Urinary bladder (tissue), 3 donors: ENCODE measurements at regions not wholly inside any gene's neighbourhood (a gene's known extent, or its start where the extent isn't known, plus 50 kb on each side); places are given as distances from the start of the nearest gene placed in this dataset.
"Not testable (repeated sequence)": the region's sequence is repeated elsewhere in the genome, so short reads cannot be mapped to it uniquely, and the experiment has no call there.

Experiments used
- DNase-seq: peaks from one replicate; pipeline ENCODE4 v3.0.0-alpha.2; 2015; ENCODE audit errors: extremely low spot score
- H3K27ac ChIP-seq: one replicate; pipeline ENCODE4 v1.5.1; 2013; ENCODE audit warnings: low read depth, mild to moderate bottlenecking, moderate library complexity
- H3K36me3 ChIP-seq: one replicate; pipeline ENCODE4 v1.6.1; 2013; ENCODE audit warnings: mild to moderate bottlenecking, moderate library complexity; ENCODE audit not compliant: insufficient read depth
- H3K4me1 ChIP-seq: one replicate; pipeline ENCODE4 v1.6.1; 2013; ENCODE audit warnings: mild to moderate bottlenecking, moderate library complexity; ENCODE audit not compliant: insufficient read depth
- H3K4me3 ChIP-seq: one replicate; pipeline ENCODE4 v1.5.1; 2013; ENCODE audit warnings: low read depth, low read length
- WGBS: extraction: QIAGEN DNeasy Blood & Tissue Kit; methylation state at CpG from one replicate; pipeline ENCODE4 v1.1.7; 2013; 5-methylcytosine and 5-hydroxymethylcytosine counted together
- donor health status: healthy with polysubstance abuse.
- donor health status: healthy.

DNA sequence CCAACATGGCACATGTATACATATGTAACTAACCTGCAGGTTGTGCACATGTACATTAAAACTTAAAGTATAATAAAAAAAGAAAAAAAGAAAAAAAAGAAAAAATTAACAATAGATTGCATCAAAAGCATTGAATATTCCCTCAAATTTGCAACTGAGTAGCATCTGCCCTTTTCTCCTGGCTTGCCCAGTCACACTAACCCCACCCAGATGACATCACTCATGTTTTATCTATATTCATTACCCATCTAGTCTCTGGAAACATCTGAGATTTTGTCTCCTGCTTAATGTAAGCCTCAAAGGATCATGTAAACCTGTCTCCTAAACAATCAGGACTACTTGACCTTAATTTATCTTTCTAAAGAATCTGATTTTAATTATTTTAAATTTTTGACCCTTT lies 706.8 kb downstream of the CD109 start:
- H3K4me1 ChIP-seq = no peaks in the 10 kb centered on the region
- H3K27ac ChIP-seq = no peak overlapping the region
- H3K36me3 ChIP-seq = no peaks in the 10 kb centered on the region
- no peak overlapping the region for H3K4me3 ChIP-seq
- no peak for DNase-seq

DNA sequence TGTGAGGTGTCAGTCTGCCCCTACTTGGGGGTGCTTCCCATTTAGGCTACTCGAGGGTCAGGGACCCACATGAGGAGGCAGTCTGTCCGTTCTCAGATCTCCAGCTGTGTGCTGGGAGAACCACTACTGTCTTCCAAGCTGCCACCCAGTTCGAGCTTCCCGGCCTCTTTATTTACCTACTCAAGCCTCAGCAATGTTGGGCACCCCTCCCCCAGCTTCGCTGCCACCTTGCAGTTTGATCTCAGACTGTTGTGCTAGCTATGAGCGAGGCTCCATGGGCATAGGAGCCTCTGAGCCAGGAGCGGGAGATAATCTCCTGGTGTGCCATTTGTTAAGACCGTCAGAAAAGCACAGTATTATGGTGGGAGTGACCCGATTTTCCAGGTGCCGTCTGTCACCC lies 682.4 kb downstream of the CD109 start:
- not testable (repeated sequence) for H3K4me1 ChIP-seq, H3K4me3 ChIP-seq, H3K36me3 ChIP-seq, DNase-seq, H3K27ac ChIP-seq
- 88% methylated on average over 10 of the region's 10 CpGs for WGBS

DNA sequence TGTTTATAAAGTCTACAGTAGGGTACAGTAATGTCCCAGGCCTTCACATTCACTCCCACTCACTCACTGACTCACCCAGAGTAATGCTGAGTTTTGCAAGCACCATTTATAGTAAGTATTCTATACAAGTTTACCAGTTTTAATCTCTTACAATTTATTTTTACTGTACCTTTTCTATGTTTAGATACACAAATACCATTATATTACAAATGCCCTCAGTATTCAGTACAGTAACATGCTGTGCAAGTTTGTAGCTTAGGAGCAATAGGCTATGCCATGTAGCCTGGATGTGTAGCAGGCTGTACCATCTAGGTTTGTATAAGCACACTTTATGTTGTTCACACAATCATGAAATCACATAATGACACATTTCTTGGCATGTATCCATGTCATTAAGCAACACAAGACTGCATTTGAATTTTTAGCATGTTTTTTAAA lies 673.6 kb downstream of the CD109 start:
- no peak for DNase-seq
- Histone ChIP-seq H3K36me3 (no peaks in the 10 kb centered on the region), H3K4me1 (no peaks in the 10 kb centered on the region), H3K27ac (no peak overlapping the region), H3K4me3 (no peak overlapping the region)

DNA sequence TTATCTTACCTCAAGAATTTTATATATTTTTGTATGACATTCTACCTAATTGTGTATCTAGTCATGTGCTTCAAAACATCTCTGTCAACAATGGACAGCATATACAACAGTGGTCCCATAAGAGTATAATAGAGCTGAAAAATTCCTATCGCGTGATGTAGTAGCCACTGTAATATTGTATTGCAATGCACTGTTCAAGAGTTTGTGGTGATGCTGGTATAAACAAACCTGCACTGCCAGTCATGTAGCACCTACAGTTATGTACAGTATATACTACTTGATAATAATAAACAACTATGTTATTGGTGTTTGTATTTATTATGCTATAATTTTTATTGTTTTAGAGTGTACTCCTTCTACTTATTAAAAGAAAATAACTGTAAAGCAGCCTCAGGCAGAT lies 672.7 kb downstream of the CD109 start:
- Histone ChIP-seq H3K4me3 (no peak overlapping the region), H3K4me1 (no peaks in the 10 kb centered on the region), H3K36me3 (no peaks in the 10 kb centered on the region), H3K27ac (no peak overlapping the region)
- no peak for DNase-seq
- WGBS = 98% methylated on average over 2 of the region's 2 CpGs

DNA sequence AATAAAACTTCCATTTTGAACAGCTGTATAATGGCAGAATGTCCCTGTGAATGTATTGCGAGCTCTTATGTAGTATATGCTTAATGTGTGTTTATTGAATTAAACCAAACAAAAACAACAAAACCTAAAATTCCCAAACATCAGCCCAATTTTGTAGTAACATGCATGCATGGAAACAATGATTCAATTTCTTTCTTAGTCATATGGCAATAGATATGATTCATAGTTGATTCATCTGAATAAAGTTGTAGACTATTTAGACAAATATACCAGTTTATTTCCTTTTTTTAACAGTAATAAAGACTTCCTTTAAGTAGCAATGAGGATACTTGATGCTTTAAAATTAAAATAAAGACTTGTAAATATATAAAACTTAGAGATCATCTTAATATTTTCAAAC lies 670.6 kb downstream of the CD109 start:
- H3K4me3 ChIP-seq = no peak overlapping the region
- no peaks in the 10 kb centered on the region for H3K36me3 ChIP-seq
- WGBS = 91% methylated on average over 1 of the region's 1 CpG
- no peak for DNase-seq
- no peaks in the 10 kb centered on the region for H3K4me1 ChIP-seq
- no peak overlapping the region for H3K27ac ChIP-seq

DNA sequence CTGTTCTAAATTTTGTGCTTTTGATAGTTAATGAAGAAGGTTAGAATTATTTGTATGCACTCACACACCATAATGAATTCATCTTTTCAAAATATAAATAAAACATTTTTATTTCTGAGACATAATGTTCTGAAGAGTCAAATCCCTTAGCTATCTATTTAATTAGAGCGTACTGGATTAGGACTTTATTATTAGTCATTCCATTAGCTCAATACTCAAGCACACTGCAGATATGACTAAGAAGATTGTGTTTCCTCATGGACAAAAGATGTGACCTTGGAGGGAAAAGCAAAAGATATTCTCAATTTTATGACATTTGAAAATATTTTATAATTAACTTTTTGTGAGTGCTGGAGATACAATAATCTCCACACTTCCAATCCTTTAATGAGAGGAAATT lies 666.4 kb downstream of the CD109 start:
- Histone ChIP-seq H3K4me3 (no peak overlapping the region), H3K4me1 (no peaks in the 10 kb centered on the region), H3K36me3 (no peaks in the 10 kb centered on the region), H3K27ac (no peak overlapping the region)
- 88% methylated on average over 1 of the region's 1 CpG for WGBS
- DNase-seq = no peak

DNA sequence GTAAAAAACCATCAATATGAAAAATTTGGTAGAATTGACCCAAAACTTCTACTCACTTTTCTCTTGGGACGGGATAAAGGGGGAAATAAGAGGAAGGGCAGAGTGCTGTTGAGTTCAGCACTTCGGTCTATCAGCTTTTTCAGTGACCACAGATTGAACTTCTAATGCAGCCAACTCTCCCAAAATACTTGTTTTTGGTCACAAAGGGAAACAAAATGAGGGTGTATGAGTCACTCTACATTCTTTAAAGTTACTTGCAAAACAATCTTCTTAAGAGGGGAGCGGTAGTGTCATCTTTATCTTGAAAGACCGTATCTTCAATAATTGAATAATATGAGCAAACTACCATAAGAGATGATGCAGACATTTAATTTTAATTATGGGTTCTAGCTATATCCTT lies 661.3 kb downstream of the CD109 start:
- no peaks in the 10 kb centered on the region for H3K36me3 ChIP-seq
- no peaks in the 10 kb centered on the region for H3K4me1 ChIP-seq
- H3K27ac ChIP-seq = peak overlapping the region; percentile 10
- WGBS = 66% methylated on average over 4 of the region's 4 CpGs
- no peak overlapping the region for H3K4me3 ChIP-seq
- no peak for DNase-seq

DNA sequence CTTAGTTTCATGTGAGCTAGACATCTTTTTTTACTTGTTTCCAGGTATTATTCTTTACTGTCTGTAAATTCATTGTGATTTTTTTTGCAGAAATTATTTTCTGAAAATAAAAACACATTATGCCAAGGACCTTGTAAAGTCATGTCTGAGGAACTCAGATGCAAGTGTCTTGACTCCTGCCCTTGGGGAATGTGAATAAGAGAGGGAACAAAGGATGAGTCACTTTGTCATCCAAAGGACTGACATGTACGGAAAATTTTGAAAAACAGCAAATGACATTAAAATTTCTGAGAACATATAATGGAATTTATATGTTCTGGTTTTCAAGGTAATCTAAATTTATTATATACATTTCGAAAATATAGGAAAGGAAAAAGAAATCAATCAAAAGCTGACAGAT lies 660.4 kb downstream of the CD109 start:
- Histone ChIP-seq H3K4me3 (no peak overlapping the region), H3K27ac (no peak overlapping the region), H3K36me3 (no peaks in the 10 kb centered on the region), H3K4me1 (no peaks in the 10 kb centered on the region)
- DNase-seq = no peak
- 83% methylated on average over 2 of the region's 2 CpGs for WGBS

DNA sequence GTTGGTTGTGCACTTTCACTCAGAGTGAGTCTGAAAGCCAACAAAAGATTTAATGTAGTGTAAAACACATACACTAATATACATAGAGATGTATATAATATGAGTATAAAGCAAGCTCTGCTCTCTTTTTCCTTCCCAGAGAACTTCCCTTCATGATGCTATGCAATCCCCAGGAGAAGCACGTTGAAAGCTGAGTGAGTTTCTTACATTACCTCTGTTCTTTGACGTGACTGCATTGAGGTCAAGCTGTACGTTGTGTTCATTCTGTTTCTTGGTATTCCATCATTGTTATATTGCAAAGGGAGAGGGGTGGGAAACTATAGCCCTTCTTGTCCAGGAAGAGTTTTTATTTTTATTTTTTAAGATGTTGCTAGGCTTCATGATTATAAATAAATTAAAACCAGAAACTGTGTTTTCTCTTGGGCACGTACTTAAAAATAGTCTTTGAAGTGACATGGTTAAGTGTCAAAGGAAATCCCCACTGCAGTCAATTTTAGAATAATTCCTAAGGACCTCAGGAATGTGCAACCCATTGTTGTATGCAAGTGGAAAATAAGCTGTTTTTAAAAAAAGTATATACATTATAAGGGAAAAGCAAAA lies 651.0 kb downstream of the CD109 start:
- Histone ChIP-seq H3K36me3 (no peaks in the 10 kb centered on the region), H3K27ac (no peak overlapping the region), H3K4me3 (no peak overlapping the region), H3K4me1 (no peaks in the 10 kb centered on the region)
- 76% methylated on average over 4 of the region's 4 CpGs for WGBS
- DNase-seq = no peak

DNA sequence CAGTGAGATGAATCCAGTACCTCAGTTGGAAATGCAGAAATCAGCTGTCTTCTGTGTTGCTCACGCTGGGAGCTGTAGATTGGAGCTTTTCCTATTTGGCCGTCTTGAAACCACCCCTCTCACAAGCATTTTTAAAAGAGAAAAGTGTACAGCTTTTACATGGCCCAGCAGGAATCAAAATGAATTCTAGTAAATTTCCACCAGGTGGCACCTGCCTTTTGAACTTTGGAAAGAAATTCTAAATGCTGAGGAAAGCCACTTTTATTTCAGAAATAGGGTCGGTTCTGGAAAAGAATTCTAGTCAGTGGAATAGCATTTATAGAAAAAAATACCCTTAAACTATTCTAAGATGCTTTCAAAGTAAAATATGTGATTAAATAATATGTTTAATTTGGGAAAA lies 647.8 kb downstream of the CD109 start:
- 77% methylated on average over 3 of the region's 3 CpGs for WGBS
- no peak overlapping the region for H3K4me3 ChIP-seq
- no peak overlapping the region for H3K27ac ChIP-seq
- no peaks in the 10 kb centered on the region for H3K4me1 ChIP-seq
- DNase-seq = no peak
- H3K36me3 ChIP-seq = no peaks in the 10 kb centered on the region

DNA sequence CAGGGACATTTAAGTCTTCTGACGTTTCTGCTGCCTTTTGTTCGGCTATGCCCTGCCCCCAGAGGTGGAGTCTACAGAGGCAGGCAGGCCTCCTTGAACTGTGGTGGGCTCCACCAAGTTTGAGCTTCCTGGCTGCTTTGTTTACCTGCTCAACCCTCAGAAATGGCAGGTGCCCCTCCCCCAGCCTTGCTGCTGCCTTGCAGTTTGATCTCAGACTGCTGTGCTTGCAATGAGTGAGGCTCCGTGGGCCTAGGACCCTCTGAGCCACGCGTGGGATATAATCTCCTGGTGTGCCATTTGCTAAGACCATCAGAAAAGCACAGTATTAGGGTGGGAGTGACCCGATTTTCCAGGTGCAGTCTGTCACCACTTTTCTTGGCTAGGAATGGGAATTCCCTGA lies 647.3 kb downstream of the CD109 start:
- H3K27ac ChIP-seq, H3K4me3 ChIP-seq, H3K4me1 ChIP-seq, DNase-seq, H3K36me3 ChIP-seq: not testable (repeated sequence)
- 87% methylated on average over 6 of the region's 6 CpGs for WGBS

DNA sequence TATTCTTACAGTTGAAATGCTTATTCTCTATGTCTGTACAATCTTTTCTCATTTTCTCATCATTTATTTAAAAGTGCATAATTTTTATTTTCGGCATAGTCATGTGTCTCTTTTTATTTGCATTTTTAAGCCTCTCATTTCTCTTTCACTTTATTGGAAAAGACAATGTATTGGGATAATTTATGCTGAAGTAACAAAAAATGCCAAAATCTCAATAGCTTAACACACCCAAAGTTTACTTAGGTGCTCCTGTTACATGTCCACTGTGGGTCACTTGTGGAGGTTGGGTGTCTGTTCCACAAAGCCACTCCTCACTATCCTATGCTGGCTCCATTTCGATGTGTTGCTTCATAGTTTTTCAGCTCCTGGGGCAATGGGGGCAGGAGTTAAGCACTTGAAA lies 638.7 kb downstream of the CD109 start:
- Histone ChIP-seq H3K4me1 (no peaks in the 10 kb centered on the region), H3K27ac (no peak overlapping the region), H3K4me3 (no peak overlapping the region), H3K36me3 (no peaks in the 10 kb centered on the region)
- DNase-seq = no peak
- 90% methylated on average over 2 of the region's 2 CpGs for WGBS

DNA sequence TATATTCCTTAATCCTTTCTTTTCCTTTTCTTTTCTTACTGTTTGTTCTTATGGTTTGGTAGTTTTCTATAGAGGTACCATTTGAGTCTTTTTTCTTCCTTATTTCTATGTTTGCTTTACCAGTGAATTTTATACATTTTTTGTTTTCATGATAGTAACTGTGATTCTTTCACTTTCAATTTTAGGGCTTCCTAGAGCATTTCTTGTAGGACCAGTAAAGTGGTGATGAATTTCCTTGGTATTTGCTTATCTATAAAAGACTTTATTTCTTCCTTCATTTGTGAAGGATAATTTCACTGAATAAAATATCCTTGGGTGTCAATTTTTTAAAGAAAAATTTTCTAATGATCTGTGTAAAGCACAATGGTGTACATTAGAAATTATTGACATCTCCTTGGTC lies 637.4 kb downstream of the CD109 start:
- no peak for DNase-seq
- H3K4me3 ChIP-seq = no peak overlapping the region
- no peak overlapping the region for H3K27ac ChIP-seq
- H3K36me3 ChIP-seq = no peaks in the 10 kb centered on the region
- no peaks in the 10 kb centered on the region for H3K4me1 ChIP-seq

DNA sequence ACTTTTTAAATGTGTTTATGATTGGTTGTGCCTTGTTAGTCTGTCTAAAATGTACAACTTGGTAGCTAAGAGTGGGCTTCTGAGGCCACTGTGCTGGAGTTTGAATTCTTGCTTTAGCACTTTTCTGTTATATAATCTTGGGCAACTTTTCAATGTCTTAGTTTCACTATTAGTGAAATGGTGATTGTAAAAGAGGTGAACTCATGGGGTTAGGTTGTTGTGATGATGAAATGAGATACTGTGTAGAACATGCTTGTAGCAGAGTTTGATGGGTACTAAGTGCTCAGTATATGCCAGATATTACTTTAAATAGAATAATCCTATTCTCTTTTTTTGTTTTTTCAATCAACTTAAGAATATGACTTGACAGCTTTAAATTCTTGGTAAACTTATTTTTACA lies 624.7 kb downstream of the CD109 start:
- Histone ChIP-seq H3K27ac (no peak overlapping the region), H3K4me3 (no peak overlapping the region), H3K36me3 (no peaks in the 10 kb centered on the region), H3K4me1 (no peaks in the 10 kb centered on the region)
- no peak for DNase-seq

DNA sequence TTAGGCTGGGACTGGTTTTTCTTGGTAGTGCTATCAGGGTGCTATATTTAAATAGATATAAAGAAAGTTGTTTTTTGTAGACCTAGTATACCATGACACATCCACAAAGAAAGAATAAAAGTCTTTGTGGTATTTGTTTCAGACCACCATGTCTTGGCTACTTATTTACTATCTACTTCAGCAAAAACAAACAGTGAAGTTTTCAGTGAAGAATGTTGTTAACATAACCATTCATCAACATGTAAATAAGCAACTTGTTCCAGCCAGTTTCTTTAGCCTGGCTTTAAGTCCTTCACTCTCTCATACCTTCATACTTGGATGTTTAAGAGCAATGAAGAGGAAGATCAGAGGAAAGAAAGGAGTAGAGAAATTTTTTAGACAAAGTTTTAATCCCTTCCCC lies 624.1 kb downstream of the CD109 start:
- DNase-seq = no peak

More for the DNA sequence above, 624.1 kb downstream of the CD109 start:
- H3K36me3 ChIP-seq = no peaks in the 10 kb centered on the region
- no peak overlapping the region for H3K27ac ChIP-seq
- H3K4me3 ChIP-seq = no peak overlapping the region
- H3K4me1 ChIP-seq = no peaks in the 10 kb centered on the region
